GM12891 (cell line): ENCODE measurements at regions not wholly inside any gene's neighbourhood (a gene's known extent, or its start where the extent isn't known, plus 50 kb on each side); places are given as distances from the start of the nearest gene placed in this dataset.

Source experiments
- POLR2A ChIP-seq: IDR thresholded peaks from 2 replicates; pipeline ENCODE4 v1.6.1; 2011; ENCODE audit warnings: low read depth, low read length, control low read depth
- POLR2AphosphoS5 ChIP-seq: IDR thresholded peaks from 2 replicates; pipeline ENCODE4 v1.6.1; 2011; ENCODE audit warnings: low read depth, low read length, control low read depth
- POU2F2 ChIP-seq: IDR thresholded peaks from 2 replicates; pipeline ENCODE4 v1.6.1; 2011; ENCODE audit warnings: low read depth, mild to moderate bottlenecking, control low read depth, low read length, moderate library complexity
- TAF1 ChIP-seq: IDR thresholded peaks from 2 replicates; pipeline ENCODE4 v1.6.1; 2011; ENCODE audit warnings: low read depth, low read length, control low read depth

DNA sequence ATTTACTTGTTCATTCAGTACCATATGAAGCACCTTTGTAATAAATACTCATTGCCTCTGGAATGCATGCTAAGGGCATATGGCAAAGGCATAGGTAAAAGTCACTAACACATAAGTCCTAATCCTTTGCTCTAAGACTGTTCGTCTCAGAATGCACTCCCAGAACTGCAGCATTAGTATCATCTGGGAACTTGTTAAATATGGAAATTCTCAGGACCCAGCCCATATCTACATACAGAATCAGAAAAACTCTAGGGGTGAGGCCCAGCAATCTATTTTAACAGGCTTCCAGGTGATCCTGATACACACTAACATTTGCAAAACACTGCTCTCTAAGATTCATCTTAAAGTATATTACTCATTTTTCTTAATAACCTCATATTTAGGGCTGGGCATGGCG lies 113.8 kb upstream of the CDH6 start:
- no peak for TF ChIP-seq POU2F2
- TF ChIP-seq POLR2A = no peak
- TF ChIP-seq POLR2AphosphoS5 = no peak
- TF ChIP-seq TAF1 = no peak
